NOMO-1 treated with dmso at 0.1 percent for 144 hours (cell line): ENCODE measurements at regions not wholly inside any gene's neighbourhood (a gene's known extent, or its start where the extent isn't known, plus 50 kb on each side); places are given as distances from the start of the nearest gene placed in this dataset.
"Not testable (repeated sequence)": the region's sequence is repeated elsewhere in the genome, so short reads cannot be mapped to it uniquely, and the experiment has no call there.

Source experiments
- DNase-seq: peaks from one replicate; lab custom pipeline; 2025; ENCODE audit not compliant: unreplicated experiment; lab: John Stamatoyannopoulos, UW

DNA sequence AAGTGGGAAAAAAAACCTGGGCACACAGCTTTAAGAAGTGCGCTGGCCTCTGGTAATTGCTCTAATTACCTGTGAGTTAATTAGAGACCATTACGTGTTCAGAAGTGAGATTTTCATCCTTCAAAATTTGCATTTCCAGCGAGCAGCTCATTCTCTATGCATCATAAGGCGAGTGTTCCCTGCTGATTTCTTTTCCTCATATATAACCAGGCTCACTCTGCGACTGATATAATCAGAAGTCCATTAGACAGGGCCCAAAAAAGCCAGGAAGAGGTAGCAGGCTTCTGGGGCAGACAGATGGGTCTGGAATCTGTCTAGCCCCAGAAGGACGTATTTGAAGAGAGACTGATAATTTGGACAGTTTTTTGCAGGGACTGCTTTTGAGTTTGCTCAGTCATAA, 158.7 kb downstream of the MTHFS start:
- no peak for DNase-seq

DNA sequence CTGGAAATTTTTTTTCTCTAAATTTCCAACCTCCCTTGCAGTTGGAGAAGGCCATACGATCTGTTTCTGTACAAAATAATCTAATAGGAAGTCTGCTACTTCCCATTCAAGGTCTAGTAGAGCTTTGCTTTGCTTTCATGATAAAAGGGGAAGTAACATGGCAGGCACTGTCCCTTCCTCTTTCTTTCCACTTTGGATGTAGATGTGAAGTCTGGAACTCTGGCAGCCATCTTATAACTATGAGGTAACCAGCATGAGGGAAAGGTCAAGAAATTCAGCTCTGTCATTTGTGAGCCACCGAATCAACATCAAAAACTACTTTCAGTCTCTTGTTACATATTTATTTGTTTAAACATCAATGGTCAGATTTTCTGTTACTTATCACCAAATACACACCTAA, 156.3 kb downstream of the MTHFS start:
- DNase-seq, result no peak

- no peak for DNase-seq
Observed at GRCh38 chr15:79743032-79743431, 153.8 kb downstream of the MTHFS start.

DNA sequence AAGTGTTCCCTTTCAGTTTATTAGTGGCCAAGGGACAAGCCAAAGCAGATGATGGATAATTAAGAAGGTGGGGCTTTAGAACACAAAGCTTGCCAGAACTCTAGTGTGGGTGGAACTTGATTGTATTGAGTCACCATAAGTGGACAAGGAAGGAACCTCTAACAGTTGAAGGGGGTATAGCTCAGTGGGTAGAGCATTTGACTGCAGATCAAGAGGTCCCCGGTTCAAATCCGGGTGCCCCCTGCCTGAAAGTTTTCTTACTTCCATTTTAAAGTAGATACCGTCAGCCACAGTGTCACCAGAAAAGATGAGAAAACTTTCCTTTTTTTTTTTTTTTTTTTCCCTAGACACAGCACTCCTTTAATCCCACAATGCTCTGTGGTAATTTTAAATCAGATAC, 152.3 kb downstream of the MTHFS start:
- DNase-seq, result not testable (repeated sequence)

GRCh38 chr15:79756365-79756764, 140.4 kb downstream of the MTHFS start:
- no peak for DNase-seq

DNA sequence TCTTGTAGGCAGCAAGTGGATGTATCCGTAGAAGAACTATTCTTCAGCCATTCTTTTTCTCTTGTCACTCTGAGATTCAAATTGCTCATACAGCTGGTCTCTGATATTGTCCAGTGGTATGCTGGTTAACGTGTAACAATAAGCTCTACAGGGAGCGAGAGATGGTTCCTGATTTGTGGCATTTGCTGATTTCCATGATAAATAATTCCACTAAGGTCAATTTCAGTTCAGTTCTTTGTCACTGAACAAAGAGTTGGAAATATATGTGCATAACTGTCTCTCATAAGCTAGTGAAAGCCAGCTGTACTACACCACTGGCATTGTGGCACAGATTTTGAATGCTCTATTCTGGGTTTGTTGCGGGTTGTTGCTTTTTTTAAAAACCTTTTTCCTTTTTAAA, 131.7 kb downstream of the MTHFS start:
- DNase-seq, result no peak

GRCh38 chr15:79769069-79769481, 127.7 kb downstream of the MTHFS start:
- DNase-seq, result peak; percentile 27

DNA sequence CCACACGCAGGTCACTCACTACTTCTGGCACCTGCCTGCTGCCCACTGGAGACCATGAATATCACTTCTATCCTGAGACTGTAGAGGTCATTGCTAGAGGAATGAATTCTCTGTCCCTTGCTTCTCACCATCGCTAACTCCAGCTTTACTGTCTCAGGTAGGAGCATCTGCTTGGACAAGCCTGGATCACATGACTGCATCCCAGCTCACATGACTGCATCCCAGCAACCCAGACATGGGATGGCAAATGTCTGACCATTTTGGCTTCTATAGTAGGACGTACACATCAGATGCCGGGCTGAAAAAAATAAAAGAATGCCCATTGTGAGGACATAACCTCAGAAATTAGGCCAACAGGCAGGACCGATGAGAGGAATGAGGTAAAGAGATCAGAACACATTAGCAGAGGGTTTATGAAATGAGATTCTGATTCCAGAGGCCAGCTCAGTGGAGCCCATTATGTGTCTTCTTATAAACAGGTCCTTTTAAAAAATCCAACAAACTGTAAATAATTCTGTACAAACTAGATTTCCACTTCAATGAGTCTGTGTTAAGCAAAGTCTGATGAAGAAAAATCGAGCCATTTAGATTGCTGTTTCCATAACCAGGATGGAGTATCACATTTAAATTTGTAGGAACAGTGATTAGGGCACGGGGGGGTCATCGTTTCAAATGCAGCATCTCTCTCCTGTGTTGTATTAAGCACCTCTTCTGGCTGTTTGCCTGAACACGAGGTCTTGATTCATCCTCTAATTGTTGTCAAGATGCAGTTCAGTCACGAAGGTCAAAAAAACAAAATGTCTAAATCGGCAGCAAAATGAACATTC, 126.7 kb downstream of the MTHFS start:
- no peak for DNase-seq

GRCh38 chr15:79773128-79773527, 123.7 kb downstream of the MTHFS start:
- DNase-seq, result no peak

DNA sequence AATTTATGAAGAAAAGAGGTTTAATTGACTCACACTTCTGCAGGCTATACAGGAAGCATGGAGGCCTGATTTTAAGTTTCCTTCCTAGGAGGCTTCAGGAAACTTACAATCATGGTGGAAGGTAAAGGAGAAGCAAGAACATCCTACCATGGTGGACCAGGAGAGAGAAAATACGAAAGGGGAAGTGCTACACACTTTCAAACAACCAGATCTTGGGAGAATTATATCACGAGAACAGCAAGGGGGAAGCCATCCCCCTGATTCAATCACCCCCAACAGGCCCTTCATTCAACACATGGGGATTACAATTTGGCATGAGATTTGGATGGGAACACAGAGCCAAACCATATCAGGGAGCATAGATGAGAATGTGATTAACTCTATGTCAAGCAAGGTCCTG, 121.0 kb downstream of the MTHFS start:
- DNase-seq, result no peak

DNA sequence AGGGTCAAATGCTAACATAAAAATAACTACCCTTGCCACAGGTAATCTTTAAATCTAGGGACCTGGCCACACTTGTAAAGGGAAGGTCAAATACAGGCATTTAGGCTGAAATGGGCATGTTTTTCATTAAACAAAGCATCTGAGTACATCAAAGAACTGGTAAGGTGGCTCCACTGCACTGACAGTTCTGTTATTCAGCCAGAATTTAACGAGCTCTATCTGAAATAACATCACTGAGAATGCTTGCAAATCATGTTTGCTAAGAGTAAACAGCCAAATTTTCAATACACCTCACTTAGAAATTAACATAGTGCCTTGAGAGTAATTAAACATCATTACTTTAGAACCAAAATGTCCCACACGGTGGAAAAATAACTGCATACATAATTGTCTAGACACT, 118.9 kb downstream of the MTHFS start:
- DNase-seq, result no peak

- no peak for DNase-seq
Observed at GRCh38 chr15:79778378-79778990, 118.3 kb downstream of the MTHFS start.

- DNase-seq, result no peak
Observed at GRCh38 chr15:79779746-79780145, 117.1 kb downstream of the MTHFS start.

GRCh38 chr15:79782307-79782706, 114.5 kb downstream of the MTHFS start:
- DNase-seq, result not testable (repeated sequence)
